Stimulated activated naive B cell treated with anti-CD40 and anti-IgM and Interleukin-4, amounts not matched to agents 10 μg/mL and 1 μg/mL and 100 μg/mL, for 72 hours (primary cell): ENCODE measurements at regions not wholly inside any gene's neighbourhood (a gene's known extent, or its start where the extent isn't known, plus 50 kb on each side); places are given as distances from the start of the nearest gene placed in this dataset.
A peak's percentile ranks its signal among the peaks of the same experiment; 100 is the strongest.
"Not testable (repeated sequence)": the region's sequence is repeated elsewhere in the genome, so short reads cannot be mapped to it uniquely, and the experiment has no call there.

Experiments
- ATAC-seq, 2 donors: fragments of 150-1000 bp; cut with Tn5 transposase; replicated peaks; 2 replicates each; pipeline ENCODE4 v1.10.0; 2021; ENCODE audit warnings: moderate library complexity in 1 of 2
- DNase-seq: peaks from one replicate; pipeline ENCODE4 v3.0.0; 2021
- H3K27ac Mint-ChIP-seq: one replicate; pipeline ENCODE4 v1.8.0; 2022; ENCODE audit warnings: mild to moderate bottlenecking, mixed read lengths
- H3K27me3 Mint-ChIP-seq, 2 donors: one replicate each; pipeline ENCODE4 v1.8.0; 2022; ENCODE audit warnings: mixed read lengths in 2 of 2
- H3K36me3 Mint-ChIP-seq, 2 donors: one replicate each; pipeline ENCODE4 v1.8.0; 2022; ENCODE audit warnings: mixed read lengths in 2 of 2, mild to moderate bottlenecking in 1 of 2
- H3K4me1 Mint-ChIP-seq, 2 donors: one replicate each; pipeline ENCODE4 v1.8.0; 2022; ENCODE audit warnings: mixed read lengths in 2 of 2, mild to moderate bottlenecking in 1 of 2
- H3K4me3 Mint-ChIP-seq, 2 donors: one replicate each; pipeline ENCODE4 v1.8.0; 2022; ENCODE audit warnings: mild to moderate bottlenecking in 2 of 2, mixed read lengths in 2 of 2, moderate library complexity in 1 of 2
- H3K9me3 Mint-ChIP-seq, 2 donors: one replicate each; pipeline ENCODE4 v1.8.0; 2022; ENCODE audit warnings: mixed read lengths in 2 of 2, mild to moderate bottlenecking in 1 of 2

DNA sequence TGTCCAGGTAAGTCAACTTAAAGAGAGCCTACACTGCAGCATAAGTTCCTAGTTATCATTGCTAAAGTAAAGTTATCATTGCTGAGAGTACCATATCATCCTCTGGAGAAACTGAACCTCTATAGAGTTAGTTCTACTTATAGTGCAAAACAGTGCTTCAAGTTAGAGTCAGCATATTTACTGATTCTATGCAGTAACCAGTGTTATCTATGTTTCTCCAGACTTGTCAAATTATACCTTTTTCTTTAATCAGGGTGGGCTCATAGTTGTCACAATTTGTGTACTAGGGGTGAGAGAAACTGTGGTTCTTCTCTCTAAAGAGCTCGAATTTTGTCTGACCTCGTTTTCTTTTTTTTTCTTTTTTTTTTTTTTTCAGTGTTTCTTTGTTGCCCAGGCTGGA, 79.6 kb downstream of the ANXA2R start:
- H3K4me1 Mint-ChIP-seq, result peaks cover 5 to 10% of the 10 kb centered on the region in 2 donors
- no peak overlapping the region for H3K27ac Mint-ChIP-seq
- no peaks in the 10 kb centered on the region for H3K27me3 Mint-ChIP-seq
- H3K9me3 Mint-ChIP-seq, result no peaks in the 10 kb centered on the region
- DNase-seq (no peak), ATAC-seq (no peak)
- H3K4me3 Mint-ChIP-seq, result no peak overlapping the region
- H3K36me3 Mint-ChIP-seq, result no peaks in the 10 kb centered on the region

DNA sequence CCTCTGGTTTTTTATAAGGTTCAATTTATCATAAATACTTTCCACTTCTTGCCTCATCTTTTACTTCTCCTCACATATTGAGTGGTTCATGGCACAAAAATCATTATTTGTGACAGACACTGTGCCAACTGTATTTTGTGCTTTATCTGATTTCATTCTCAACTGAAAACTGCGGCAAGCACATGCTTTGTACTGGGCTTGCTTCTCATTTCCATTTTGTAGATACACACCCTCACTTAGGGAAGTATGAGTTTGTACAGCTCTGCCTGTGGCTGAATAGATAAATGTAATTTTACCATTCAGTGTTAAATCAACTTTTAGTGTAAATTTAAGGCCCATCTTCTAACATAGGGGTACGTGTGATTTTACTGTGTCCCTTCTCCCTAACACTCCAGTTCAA, 83.6 kb downstream of the ANXA2R start:
- ATAC-seq (no peak), DNase-seq (no peak)
- Mint-ChIP-seq H3K27me3 (peaks cover 0 to 11% of the 10 kb centered on the region in 2 donors), H3K9me3 (no peaks in the 10 kb centered on the region), H3K4me3 (no peak overlapping the region), H3K4me1 (peaks cover 1 to 22% of the 10 kb centered on the region in 2 donors), H3K36me3 (no peaks in the 10 kb centered on the region), H3K27ac (no peak overlapping the region)

DNA sequence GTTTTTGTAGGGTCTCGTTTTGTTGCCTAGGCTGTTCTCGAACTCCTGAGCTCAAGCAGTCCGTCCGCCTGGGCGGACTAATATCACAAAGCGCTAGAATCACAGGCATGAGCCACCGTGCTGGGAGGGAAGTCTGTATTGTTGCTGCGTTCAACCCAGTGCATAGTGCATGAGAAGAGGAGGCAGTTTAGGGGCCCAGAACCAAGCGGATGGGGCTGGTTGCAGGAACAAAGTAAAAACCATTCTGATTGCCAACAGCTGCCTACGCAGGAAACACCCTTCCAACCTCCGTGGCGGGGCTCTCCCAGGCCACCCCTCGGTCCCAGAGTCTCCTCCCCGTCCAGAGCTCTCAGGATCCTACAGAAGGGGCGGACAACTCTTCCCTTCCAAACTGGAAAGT, 87.1 kb downstream of the ANXA2R start:
- Mint-ChIP-seq H3K4me1 (peaks cover 10 to 34% of the 10 kb centered on the region in 2 donors), H3K4me3 (peak overlapping the region; percentile 94 to 95), H3K36me3 (no peaks in the 10 kb centered on the region), H3K27ac (peak overlapping the region; percentile 51), H3K27me3 (peaks cover 0 to 11% of the 10 kb centered on the region in 2 donors), H3K9me3 (no peaks in the 10 kb centered on the region)
- DNase-seq (no peak), ATAC-seq (no peak)

DNA sequence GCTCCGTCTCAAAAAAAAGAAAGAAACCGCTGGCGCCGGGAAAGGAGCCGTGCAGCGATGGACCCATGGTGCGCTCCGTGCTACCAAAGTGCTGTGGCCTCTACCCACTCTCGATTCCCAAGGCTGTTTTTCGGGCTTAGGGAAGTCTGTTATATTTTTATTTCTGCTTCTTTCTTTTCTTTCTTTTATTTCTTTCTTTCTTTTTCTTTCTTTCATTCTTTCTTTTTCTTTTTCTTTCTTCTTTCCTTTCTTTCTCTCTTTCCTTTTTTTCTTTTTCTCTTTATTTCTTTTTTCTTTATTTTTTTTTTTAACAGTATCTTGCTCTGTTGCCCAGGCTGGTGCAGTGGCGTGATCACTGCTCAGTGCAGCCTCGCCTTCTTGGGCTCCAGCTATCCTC, 87.5 kb downstream of the ANXA2R start:
- peaks cover 0 to 11% of the 10 kb centered on the region in 2 donors for H3K27me3 Mint-ChIP-seq
- peaks cover 10 to 34% of the 10 kb centered on the region in 2 donors for H3K4me1 Mint-ChIP-seq
- ATAC-seq, result no peak
- H3K4me3 Mint-ChIP-seq, result peak overlapping the region; percentile 94 to 95
- no peak overlapping the region for H3K27ac Mint-ChIP-seq
- no peaks in the 10 kb centered on the region for H3K9me3 Mint-ChIP-seq
- H3K36me3 Mint-ChIP-seq, result no peaks in the 10 kb centered on the region
- no peak for DNase-seq

DNA sequence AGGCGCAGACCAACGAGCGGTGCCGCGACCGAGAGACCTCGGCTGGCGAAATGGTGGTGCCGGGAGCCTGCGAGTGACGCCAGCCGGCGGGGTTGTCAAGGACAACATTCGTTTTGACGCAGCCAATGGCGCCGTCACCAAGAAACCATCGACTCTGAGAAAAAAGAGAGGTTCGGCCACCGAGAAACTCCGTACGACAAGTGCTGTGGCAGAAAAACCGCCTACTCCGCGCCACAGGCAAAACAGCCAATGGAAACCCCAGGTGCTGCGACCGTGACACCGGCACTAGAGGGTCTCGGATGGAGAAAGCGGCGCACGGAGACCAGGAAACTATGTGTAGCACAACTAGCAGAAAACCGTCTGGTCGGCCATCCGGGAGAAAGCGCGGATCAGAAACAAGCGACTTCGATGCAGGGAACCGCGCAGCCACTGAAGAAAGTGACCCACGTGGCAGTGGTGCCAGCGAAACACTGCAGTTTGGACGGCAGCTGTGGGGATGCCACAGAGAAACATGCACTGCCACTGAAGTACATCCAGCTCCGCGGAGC, 88.8 kb downstream of the ANXA2R start:
- Mint-ChIP-seq H3K27ac (peak overlapping the region; percentile 99), H3K27me3 (peaks cover 0 to 11% of the 10 kb centered on the region in 2 donors), H3K9me3 (no peaks in the 10 kb centered on the region), H3K36me3 (no peaks in the 10 kb centered on the region), H3K4me3 (peak overlapping the region; percentile 94 to 95), H3K4me1 (peaks cover 10 to 34% of the 10 kb centered on the region in 2 donors)
- peak; percentile 49 to 51 for ATAC-seq
- DNase-seq, result peak; percentile 61

DNA sequence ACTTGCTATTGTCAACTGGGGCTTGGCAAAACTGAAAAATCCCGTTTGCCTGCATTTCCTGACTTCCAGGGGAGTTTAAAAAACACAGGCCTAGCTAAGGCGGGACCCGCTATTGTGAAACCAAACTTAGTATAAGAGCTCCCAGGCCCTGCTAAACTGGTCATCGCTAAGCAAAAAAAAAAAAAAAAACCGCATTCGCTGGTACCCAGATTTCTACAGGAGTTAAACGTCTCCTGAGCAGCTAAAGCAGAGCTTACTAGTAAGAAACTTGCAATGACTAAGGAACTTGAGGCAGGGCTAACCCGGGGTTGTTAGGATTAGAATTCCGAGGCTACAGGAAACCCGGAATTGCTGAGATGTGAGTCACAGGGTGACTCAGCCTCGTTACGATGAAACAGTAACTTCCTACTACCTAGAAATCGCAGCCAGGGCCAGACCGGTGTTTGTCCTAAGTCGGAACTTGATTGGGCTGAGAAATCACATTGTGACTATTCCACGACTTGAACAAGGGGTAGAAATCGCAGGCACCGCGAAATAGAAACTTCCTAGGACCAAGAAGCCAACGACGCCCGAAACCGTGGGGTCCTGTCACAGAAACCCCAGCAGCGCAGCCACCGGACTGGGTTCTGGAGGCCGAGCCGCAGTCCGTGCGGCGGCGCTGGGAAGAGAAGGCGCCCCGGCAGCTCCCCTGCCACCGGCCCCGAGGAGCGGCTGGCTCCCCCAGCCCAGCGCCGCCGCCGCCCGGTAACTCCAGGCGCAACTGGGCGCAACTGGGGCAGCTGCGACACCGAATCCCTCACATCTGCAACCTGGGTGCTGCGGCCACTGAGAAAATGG, 89.4 kb downstream of the ANXA2R start:
- peaks cover 10 to 34% of the 10 kb centered on the region in 2 donors for H3K4me1 Mint-ChIP-seq
- no peaks in the 10 kb centered on the region for H3K36me3 Mint-ChIP-seq
- peak overlapping the region; percentile 94 to 95 for H3K4me3 Mint-ChIP-seq
- H3K27me3 Mint-ChIP-seq, result peaks cover 0 to 11% of the 10 kb centered on the region in 2 donors
- no peaks in the 10 kb centered on the region for H3K9me3 Mint-ChIP-seq
- DNase-seq (peak; percentile 59), ATAC-seq (peak; percentile 48 to 53)
- peak overlapping the region; percentile 99 for H3K27ac Mint-ChIP-seq

DNA sequence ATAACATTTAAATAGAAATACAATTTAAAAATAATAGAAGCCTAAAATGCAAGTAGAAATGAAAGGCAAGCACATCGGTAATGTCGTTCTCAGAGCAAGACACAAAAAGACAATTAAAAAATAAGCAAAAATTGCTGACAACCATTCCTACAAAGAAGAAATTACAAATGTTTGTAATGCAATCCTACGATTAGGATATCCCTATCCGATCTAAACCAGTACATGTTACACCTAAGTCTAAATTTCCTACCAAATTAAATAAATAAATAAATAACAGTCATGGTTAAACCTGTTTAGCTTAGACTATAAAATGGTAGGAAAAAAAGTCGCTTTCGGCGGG, 90.0 kb downstream of the ANXA2R start:
- no peaks in the 10 kb centered on the region for H3K36me3 Mint-ChIP-seq
- H3K4me1 Mint-ChIP-seq, result peaks cover 10 to 34% of the 10 kb centered on the region in 2 donors
- peak overlapping the region; percentile 80 to 94 for H3K4me3 Mint-ChIP-seq
- no peaks in the 10 kb centered on the region for H3K9me3 Mint-ChIP-seq
- DNase-seq, result no peak
- peaks cover 0 to 11% of the 10 kb centered on the region in 2 donors for H3K27me3 Mint-ChIP-seq
- H3K27ac Mint-ChIP-seq, result peak overlapping the region; percentile 73
- ATAC-seq, result no peak

DNA sequence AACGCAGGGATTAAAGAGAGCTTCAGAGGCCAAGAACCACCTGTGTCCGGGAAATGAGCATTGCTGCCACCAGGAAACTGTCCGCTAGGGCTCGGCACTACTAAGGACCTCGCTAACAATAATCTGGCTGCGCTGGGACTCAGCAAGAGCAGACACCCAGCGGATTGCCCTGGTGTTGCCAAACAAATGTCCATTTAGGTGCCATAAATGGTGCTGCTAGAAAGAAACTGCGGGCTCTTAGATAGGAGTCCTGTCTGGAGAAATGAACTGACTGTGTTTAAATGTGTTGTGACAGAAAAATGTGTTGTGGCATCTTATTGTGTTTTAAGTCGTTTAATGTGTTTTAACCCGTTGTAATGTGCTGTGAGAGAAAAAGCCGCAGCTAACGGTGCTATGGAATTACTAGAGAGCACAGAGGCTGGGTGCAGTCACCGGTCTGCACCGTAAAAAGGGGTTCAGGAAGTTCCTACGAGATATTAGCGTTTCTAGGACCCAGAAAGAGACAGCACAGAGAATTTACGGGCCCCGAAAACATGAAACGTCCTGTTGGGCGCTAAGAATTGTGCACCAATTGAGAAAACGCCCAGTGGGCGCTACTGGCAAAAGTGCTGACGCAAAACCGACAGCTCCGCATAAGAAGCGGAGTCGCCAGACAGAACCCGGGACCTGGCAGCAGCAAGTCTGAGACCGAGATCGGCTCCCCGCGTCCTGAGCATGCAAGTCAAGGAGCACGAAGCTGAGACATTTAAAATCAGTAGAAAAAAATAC, 90.6 kb downstream of the ANXA2R start:
- H3K4me1 Mint-ChIP-seq, result peaks cover 10 to 37% of the 10 kb centered on the region in 2 donors
- peak; percentile 73 to 74 for ATAC-seq
- H3K9me3 Mint-ChIP-seq, result no peaks in the 10 kb centered on the region
- DNase-seq, result peak; percentile 76
- H3K27me3 Mint-ChIP-seq, result peaks cover 0 to 17% of the 10 kb centered on the region in 2 donors
- no peaks in the 10 kb centered on the region for H3K36me3 Mint-ChIP-seq
- H3K4me3 Mint-ChIP-seq, result peak overlapping the region; percentile 80 to 94
- peak overlapping the region; percentile 73 for H3K27ac Mint-ChIP-seq

DNA sequence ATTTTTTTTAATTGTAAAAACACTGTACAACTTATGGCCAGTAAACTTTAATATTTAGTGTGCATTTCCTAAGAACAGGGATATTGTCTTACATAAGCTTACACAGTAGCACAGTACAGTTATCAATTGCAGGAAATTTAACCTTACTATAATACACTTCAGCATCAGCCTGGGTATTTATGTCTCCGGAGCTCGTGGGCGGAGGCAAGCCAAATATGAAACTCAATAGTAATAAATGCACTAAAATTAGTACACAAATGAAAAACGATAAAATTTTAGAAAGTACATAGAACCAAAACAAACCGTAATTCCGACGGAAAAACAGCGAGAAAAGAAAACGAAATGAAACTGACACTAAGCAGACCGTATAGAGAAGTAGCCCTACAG, 91.2 kb downstream of the ANXA2R start:
- peak; percentile 0 to 9 for ATAC-seq
- Mint-ChIP-seq H3K36me3 (no peaks in the 10 kb centered on the region), H3K27me3 (peaks cover 0 to 23% of the 10 kb centered on the region in 2 donors), H3K4me1 (peaks cover 12 to 43% of the 10 kb centered on the region in 2 donors), H3K27ac (peak overlapping the region; percentile 73), H3K4me3 (peak overlapping the region; percentile 80 to 94), H3K9me3 (no peaks in the 10 kb centered on the region)
- peak; percentile 11 for DNase-seq

DNA sequence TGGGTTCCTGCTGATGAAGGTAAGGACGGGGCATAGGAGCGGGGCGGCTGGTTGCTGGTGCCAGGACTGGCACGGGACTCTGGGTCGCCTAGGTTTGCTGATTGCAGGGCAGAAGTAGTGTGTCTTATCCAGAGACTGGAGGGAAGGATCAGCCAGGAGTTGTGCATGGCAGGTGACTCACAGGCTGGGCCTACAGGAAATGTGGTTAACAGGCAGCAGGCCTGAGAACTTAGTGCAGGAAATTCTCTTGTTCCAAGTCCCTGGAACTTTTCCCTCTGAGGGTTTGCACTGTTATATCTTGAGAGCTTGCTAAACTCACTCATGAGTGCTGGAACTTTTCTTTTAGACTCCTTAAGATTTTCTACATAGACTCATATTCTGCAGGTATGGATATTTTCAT, 95.1 kb downstream of the ANXA2R start:
- Mint-ChIP-seq H3K4me3 (no peak overlapping the region), H3K27me3 (peaks cover 0 to 31% of the 10 kb centered on the region in 2 donors), H3K4me1 (peaks cover 7 to 26% of the 10 kb centered on the region in 2 donors), H3K9me3 (no peaks in the 10 kb centered on the region), H3K36me3 (no peaks in the 10 kb centered on the region), H3K27ac (no peak overlapping the region)
- ATAC-seq, result no peak
- no peak for DNase-seq

DNA sequence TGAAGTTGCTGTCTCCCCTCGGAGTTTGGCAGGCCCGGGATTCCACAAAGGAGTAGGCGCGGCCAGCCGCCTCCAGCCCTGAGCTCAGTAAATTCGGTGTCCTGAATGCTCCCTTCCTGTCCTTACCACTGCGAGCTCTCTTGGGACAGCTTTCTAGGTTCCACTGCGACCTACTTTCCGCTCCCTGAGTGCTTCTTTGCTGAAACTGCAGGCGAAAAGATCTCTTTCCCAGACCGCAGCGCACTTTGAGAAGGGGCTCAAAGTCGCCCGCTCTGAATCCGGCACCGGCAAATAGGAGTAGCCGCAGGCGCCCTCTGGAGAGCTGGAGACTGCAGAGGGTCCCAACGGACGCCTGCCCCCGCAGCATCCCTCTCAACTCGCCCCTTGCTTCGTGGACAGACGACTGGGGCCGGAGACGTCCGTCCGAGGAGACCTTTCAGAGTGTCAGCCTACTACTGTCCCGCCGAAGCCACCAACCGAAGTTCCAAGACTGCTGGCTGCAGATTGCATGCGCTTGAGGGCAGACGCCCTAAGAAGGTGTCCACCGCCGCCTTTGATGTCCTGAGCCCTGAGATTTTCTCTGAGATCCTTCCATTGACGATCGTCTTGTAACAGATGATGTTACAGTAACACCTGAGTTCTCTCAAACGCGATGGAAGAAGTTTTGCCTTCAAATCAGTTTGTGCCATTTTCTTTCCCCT, 96.0 kb downstream of the ANXA2R start:
- Mint-ChIP-seq H3K4me3 (peak overlapping the region; percentile 13 to 73), H3K36me3 (no peaks in the 10 kb centered on the region), H3K4me1 (peaks cover 3 to 17% of the 10 kb centered on the region in 2 donors), H3K27ac (no peak overlapping the region), H3K27me3 (peaks cover 0 to 31% of the 10 kb centered on the region in 2 donors), H3K9me3 (no peaks in the 10 kb centered on the region)
- ATAC-seq, result no peak
- DNase-seq, result no peak

DNA sequence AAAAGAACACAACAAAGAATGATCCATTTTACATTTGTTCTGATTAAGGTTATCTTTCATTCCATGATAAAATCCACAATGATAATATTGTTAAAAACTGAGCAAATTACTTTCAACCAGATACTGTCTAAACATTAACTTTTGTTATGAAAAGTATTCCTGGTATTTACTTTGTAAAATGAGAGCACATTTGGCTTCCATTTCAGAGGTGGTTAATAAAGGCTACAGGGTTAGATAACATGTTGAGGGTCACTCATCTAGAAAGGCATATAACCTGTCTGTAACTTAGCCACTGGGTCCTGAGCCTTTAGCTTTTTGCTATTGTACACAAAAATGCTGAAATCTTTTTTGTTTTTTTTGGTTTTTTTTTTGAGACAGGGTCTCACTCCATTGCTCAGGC, 99.3 kb downstream of the ANXA2R start:
- no peak for ATAC-seq
- H3K9me3 Mint-ChIP-seq, result no peaks in the 10 kb centered on the region
- no peak overlapping the region for H3K4me3 Mint-ChIP-seq

DNA sequence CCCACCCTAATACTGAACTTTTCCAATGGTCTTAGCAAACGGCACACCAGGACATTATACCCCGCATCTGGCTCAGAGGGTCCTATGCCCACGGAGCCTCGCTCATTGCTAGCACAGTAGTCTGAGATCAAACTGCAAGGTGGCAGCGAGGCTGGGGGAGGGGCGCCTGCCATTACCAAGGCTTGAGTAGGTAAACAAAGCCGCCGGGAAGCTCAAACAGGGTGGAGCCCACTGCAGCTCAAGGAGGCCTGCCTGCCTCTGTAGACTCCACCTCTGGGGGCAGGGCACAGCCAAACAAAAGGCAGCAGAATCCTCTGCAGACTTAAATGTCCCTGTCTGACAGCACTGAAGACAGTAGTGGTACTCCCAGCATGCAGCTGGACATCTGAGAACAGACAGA, 108.1 kb downstream of the ANXA2R start:
- H3K4me3 Mint-ChIP-seq, DNase-seq, H3K4me1 Mint-ChIP-seq, H3K36me3 Mint-ChIP-seq, ATAC-seq, H3K9me3 Mint-ChIP-seq, H3K27ac Mint-ChIP-seq: not testable (repeated sequence)
- peaks cover 15 to 22% of the 10 kb centered on the region in 2 donors for H3K27me3 Mint-ChIP-seq

More for the DNA sequence above, 99.3 kb downstream of the ANXA2R start:
- peaks cover 3 to 13% of the 10 kb centered on the region in 2 donors for H3K4me1 Mint-ChIP-seq
- H3K27ac Mint-ChIP-seq, result no peak overlapping the region
- no peak for DNase-seq
- peaks cover 0 to 31% of the 10 kb centered on the region in 2 donors for H3K27me3 Mint-ChIP-seq
- H3K36me3 Mint-ChIP-seq, result no peaks in the 10 kb centered on the region

DNA sequence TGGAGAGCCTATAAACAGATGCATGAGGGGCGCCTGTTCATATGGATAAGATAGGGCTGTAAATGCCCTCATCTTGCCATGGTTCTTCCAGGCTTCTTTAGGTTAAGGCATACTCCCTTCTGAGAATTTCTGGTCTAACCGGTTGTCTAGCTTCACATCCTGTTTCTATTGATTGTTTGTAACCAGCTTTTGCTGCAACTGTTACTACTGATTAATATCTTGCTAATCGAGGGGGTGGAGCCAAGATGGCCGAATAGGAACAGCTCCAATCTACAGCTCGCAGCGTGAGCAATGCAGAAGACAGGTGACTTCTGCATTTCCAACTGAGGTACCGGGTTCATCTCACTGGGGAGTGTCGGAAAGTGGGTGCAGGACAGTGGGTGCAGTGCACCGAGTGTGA, 108.7 kb downstream of the ANXA2R start:
- peaks cover 15 to 22% of the 10 kb centered on the region in 2 donors for H3K27me3 Mint-ChIP-seq
- H3K27ac Mint-ChIP-seq, H3K36me3 Mint-ChIP-seq, DNase-seq, H3K9me3 Mint-ChIP-seq, H3K4me1 Mint-ChIP-seq, ATAC-seq, H3K4me3 Mint-ChIP-seq: not testable (repeated sequence)
